ENCODE measurements at regions not wholly inside any gene's neighbourhood (a gene's known extent, or its start where the extent isn't known, plus 50 kb on each side); places are given as distances from the start of the nearest gene placed in this dataset.
"Not testable (repeated sequence)": the region's sequence is repeated elsewhere in the genome, so short reads cannot be mapped to it uniquely, and the experiment has no call there.

DNA sequence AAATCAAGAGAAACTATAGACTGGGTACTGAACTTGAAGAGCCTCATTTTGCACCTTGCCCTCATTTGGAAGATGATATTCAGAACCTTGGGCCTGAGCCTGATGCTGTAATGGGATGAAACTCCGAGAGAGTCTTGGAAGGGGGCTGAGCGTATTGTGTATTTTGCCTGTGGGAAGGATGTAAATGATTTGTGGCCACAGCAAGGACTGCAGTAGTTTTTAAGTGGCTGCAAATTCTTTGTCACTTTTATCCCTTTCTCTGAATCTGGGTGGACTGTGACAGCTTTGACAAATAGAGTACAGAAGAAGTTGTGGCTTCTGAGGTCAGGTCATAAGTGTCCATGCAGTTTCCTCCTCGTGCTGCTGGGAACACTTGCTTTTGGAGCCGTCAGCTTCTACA lies 221.2 kb downstream of the ADRA2A start:
- TF ChIP-seq CTCF (IDR thresholded peaks at IDR 0.05; ENCODE audit: extremely low read depth, missing control alignments) = no peak

GRCh38 chr10:111299037-111299436 lies 222.2 kb downstream of the ADRA2A start:
- no peak for TF ChIP-seq CTCF (IDR thresholded peaks at IDR 0.05; ENCODE audit: extremely low read depth, missing control alignments)
- DNase-seq (ENCODE audit: low spot score) = no peak

More for the DNA sequence above, 221.2 kb downstream of the ADRA2A start:
- no peak for DNase-seq (ENCODE audit: low spot score)

DNA sequence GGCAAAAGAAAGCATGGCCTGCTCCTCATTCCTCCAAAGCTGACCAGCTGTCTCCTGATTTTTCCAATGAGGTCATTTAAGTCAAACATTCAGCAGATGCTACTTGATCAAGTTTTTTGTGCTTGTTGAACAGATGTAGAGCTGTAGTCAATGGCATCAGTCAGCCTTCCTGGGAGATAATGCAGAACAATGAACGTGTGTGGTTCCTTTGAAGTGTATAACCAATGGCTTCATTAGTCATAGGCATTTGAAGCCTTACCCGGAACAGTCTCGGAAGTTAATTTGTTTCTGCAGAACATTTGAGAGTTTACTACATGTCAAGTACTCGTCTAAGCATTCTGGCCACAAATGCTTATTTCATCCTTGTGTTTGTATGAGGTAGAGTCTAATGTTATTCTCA lies 227.1 kb downstream of the ADRA2A start:
- DNase-seq (ENCODE audit: low spot score) = no peak
- TF ChIP-seq CTCF (IDR thresholded peaks at IDR 0.05; ENCODE audit: extremely low read depth, missing control alignments) = no peak

DNA sequence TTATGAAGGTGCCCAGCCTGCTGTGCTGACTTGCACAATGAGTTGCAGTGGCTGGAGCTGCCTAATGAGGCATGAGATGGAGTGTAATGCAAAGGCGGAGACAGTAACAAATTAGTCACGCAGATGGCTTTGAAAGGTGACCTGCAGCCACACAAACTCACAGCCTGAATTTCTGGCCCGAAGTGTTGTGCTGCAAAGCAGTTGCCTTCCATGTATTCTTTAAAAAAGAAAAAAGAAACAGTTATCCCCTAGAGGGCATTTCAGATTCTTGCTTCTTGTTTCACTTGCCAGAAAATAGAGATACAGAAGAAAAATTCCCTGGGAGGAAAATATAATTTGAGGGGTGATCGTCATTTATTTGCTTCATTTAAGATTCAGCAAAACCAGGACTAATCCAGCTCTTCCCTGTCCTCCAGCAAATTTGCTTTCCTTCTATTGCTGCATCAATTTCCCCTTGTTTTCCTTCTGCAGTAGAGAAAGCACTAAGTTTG lies 239.9 kb downstream of the ADRA2A start:
- DNase-seq (ENCODE audit: low spot score) = no peak
- no peak for TF ChIP-seq CTCF (IDR thresholded peaks at IDR 0.05; ENCODE audit: extremely low read depth, missing control alignments)

GRCh38 chr10:111319866-111320265 lies 243.0 kb downstream of the ADRA2A start:
- no peak for TF ChIP-seq CTCF (IDR thresholded peaks at IDR 0.05; ENCODE audit: extremely low read depth, missing control alignments)
- DNase-seq (ENCODE audit: low spot score) = no peak

DNA sequence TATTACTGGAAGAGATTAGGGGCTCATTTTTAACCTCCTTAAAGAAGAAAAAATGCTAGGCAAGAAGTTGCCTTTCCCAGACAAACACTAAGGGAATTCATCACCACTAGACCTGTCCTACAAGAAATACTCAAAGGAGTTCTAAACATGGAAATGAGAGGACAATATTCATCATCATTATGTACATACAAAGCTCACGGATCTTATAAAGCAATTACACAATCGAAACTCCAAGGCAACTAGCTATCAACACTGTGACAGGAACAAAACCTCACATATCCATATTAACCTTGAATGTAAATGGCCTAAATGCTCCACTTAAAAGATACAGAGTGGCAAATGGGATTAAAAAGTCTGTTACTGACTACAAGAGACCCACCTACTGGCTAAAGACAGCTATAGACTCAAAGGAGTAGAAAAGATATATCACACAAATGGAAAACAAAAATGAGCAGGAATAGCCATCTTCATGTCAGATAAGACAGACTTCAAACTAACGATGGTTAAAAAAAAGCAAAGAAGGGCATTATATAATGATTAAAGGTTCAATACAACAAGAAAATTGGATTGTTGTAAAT lies 246.6 kb downstream of the ADRA2A start:
- no peak for DNase-seq (ENCODE audit: low spot score)

DNA sequence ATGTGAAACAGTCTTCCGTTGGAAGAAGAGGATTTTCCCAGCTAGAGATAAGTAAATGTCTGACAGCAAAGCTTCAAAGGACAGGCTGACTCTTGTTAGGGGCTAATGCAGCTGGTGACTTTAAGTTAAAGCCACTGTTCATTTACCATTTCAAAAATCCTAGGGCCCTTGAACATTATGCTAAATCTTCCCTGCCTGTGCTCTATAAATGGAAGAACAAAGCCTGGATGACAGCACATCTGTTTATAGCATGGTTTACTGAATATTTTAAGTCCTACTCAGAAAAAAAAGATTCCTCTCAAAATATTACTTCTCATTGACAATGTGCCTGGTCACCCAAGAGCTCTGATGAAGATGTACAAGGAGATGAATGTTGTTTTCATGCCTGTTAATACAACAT lies 255.3 kb downstream of the ADRA2A start:
- not testable (repeated sequence) for DNase-seq (ENCODE audit: low spot score)

More for the DNA sequence above, 246.6 kb downstream of the ADRA2A start:
- TF ChIP-seq CTCF (IDR thresholded peaks at IDR 0.05; ENCODE audit: extremely low read depth, missing control alignments) = no peak

DNA sequence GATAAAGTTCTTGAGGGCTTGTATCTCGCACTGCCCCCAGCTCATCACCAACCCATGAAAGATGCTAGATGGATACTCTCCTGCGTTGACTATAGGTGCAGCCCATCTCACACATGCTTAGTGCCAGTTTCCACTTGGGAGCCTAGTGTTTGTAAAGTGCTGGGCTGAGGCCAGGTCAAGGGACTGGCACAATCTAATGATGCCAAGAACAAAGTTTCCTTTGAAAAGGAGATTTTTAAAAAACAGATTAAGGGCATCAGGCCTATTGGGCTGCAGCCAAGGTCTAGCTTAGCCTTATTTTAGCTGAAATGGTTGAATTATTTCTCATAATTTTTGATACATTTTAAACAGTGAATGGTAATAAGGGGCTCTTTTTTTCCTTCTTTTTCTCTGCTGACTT lies 259.0 kb downstream of the ADRA2A start:
- TF ChIP-seq CTCF (IDR thresholded peaks at IDR 0.05; ENCODE audit: extremely low read depth, missing control alignments) = no peak

More for the DNA sequence above, 259.0 kb downstream of the ADRA2A start:
- no peak for DNase-seq (ENCODE audit: low spot score)

Data from GM20000 (cell line).